Retinal pigment epithelial cell (primary cell): ENCODE measurements at regions not wholly inside any gene's neighbourhood (a gene's known extent, or its start where the extent isn't known, plus 50 kb on each side); places are given as distances from the start of the nearest gene placed in this dataset.
"Not testable (repeated sequence)": the region's sequence is repeated elsewhere in the genome, so short reads cannot be mapped to it uniquely, and the experiment has no call there.

Experiments
- DNase-seq: peaks from one replicate; pipeline ENCODE4 v3.0.0-alpha.2; 2010; ENCODE audit warnings: low read depth
- H3K4me3 ChIP-seq: 2 replicates; pipeline ENCODE4 v1.5.1; 2011; ENCODE audit warnings: mild to moderate bottlenecking, low read length, control low read depth, moderate library complexity
- TF ChIP-seq, protein P1 (sequence below): conservative IDR thresholded peaks from 2 replicates; pipeline ENCODE4 v1.5.1; 2011; ENCODE audit warnings: low read depth, low read length, control low read depth, inconsistent platforms

DNA sequence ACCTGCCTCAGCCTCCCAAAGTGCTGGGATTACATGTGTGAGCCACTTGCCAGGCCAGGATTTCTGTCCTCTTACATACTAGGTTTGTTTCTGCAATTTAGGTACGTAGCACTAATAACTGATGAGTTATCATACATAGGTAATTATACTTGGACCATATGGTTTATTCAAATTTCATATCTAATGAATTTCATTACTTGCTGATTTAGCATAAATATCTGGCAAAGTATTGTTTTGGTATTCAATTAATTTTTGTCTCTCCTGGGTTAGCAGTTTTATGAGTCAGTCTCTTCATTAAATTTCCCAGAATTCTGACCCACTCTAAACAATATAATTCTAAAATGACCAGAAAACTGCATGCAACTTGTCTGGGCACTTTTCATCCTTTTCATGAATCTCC lies 2146.5 kb downstream of the TP53TG3F start:
- TF ChIP-seq, protein P1, sequence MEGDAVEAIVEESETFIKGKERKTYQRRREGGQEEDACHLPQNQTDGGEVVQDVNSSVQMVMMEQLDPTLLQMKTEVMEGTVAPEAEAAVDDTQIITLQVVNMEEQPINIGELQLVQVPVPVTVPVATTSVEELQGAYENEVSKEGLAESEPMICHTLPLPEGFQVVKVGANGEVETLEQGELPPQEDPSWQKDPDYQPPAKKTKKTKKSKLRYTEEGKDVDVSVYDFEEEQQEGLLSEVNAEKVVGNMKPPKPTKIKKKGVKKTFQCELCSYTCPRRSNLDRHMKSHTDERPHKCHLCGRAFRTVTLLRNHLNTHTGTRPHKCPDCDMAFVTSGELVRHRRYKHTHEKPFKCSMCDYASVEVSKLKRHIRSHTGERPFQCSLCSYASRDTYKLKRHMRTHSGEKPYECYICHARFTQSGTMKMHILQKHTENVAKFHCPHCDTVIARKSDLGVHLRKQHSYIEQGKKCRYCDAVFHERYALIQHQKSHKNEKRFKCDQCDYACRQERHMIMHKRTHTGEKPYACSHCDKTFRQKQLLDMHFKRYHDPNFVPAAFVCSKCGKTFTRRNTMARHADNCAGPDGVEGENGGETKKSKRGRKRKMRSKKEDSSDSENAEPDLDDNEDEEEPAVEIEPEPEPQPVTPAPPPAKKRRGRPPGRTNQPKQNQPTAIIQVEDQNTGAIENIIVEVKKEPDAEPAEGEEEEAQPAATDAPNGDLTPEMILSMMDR, result no peak
- no peak for DNase-seq
- no peak overlapping the region for H3K4me3 ChIP-seq

DNA sequence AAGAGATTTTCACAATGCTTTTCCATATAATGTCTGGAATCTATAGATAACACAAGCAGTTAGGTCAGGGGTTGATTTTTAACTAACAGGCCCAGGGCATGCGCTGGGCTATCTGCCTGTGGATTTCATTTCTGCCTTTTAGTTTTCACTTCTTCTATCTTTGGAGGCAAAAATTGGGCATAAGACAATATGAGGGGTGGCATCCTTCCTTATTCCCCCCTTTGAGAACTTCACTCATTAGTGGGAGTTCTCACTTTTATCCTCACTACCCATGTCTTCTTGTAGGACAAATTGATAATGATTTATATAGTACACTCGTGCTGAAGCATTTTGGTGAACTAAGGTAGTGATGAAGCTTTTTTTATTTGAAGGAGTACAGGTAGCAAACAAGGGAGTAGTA lies 2155.5 kb downstream of the TP53TG3F start:
- H3K4me3 ChIP-seq, DNase-seq: not testable (repeated sequence)

DNA sequence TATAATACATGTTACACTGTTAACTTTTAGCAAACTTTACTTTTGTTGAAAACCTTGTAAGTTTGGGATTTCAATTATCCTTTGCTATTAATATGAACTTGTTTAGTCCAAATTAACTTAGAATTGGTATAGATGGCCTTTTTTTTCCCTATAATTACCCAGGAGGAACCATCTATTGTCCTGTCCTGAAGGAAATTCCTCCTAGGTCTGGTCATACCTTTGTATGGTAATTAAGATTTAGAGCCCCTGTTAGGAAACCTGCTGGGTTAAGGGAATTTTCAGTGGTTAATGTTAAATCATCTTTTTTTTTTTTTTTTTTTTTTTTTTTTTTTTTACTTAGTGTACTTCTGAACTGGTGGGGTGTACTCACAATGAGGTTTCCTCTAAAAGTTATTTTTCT lies 2159.8 kb downstream of the TP53TG3F start:
- H3K4me3 ChIP-seq, DNase-seq: not testable (repeated sequence)

DNA sequence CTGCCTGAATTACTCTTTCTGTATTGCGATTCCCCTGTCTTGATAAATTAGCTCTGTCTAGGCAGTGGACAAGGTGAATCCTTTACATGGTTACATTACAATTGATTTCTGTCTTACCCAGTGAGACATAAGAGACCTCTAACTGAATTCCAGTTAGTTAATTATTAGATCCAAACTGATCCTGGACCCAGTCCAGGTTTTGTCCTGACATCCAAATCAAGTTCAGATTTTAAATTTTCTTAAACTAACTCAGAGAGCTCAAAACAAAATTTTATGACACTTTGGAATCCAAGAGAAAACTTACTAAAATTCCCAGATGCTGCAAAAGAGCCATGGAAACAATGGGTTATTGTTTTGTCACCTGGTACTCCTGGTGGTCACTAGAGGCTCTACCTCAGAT lies 2166.6 kb downstream of the TP53TG3F start:
- DNase-seq, result no peak
- no peak overlapping the region for H3K4me3 ChIP-seq
- TF ChIP-seq, protein P1, result no peak

DNA sequence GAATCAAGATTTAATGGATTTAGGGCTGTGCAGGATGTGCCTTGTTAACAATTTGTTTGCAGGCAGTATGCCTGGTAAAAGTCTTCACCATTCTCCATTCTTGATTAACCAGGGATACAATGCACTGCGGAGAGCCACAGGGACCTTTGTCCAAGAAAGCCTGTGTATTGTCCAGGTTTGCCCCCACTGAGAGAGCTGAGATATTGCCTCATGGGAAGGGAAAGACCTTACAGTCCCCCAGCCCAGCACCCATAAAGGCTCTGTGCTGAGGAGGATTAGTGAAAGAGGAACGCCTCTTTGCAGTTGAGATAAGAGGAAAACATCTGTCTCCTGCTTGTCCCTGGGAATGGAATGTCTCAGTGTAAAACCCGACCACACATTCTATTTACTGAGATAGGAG lies 2169.6 kb downstream of the TP53TG3F start:
- TF ChIP-seq, protein P1, result no peak
- H3K4me3 ChIP-seq, result no peak overlapping the region
- DNase-seq, result no peak

DNA sequence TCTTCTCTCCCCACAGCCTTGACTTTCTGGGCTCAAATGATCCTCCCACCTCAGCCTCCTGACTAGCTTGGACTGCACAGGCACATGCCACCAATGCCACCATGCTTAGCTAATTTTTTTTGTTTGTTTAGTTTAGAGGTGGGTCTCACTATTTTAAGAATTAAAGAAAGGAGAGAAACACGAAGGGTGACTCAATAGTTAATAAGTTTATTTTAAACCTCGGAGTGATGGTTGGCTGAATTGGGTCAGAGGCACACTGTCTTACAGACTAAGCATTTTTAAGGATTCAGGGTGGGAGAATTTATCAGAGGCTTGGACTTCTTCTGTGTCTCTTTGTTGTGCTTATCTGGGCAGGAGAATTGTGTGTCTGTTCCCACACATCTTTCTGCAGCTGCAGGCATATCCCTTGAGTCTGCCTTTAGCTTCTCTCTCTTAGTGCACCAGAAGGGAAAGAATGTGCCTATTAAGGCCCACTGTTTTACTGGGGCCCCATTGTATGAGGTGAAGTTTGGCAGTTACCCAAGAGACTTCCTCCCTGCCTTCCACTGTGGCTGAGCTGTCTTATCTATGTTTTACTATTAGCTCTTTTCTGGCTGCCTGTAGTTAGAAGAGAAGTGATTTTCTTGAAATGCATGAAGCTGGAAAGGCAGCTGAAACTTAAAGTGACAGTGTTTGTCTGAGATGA lies 2172.0 kb downstream of the TP53TG3F start:
- no peak overlapping the region for H3K4me3 ChIP-seq
- no peak for DNase-seq
- TF ChIP-seq, protein P1, result no peak

DNA sequence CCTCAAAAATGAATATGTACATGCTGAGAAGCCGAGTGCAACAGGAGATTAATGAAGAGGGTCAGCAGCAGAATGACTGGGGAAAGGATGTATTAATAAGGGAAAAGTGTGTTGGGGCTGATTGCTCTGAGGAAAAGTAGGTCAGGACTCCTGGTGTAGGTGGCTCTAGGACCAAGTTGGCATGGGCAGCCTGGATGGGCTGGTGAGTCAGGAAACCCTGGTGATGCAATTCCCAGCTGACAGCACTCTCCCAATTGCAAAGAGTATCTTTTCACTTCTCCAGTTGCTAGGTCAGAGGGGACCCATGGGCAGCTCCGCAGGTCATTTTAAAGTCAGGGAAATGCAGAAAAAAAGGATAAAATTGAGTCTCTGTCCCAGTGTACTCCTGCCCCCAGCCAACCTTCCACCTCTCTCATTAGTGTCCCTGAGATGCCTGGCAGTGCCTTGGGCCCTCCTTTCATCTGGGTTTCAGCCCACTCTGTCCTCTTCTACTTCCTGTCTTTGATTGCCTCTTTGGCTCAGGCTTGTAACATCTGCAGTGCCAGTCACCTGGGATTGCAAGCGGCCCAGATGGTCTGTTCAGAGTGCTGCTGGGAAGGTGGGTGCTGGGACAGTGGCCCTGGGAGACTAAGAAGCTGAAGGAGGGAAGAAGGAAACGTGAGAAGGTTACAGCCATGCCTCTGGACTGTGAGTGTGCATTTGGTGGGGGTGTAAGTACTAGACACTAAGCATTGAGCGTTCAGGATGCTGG lies 2177.2 kb downstream of the TP53TG3F start:
- no peak overlapping the region for H3K4me3 ChIP-seq
- TF ChIP-seq, protein P1, result no peak
- no peak for DNase-seq

DNA sequence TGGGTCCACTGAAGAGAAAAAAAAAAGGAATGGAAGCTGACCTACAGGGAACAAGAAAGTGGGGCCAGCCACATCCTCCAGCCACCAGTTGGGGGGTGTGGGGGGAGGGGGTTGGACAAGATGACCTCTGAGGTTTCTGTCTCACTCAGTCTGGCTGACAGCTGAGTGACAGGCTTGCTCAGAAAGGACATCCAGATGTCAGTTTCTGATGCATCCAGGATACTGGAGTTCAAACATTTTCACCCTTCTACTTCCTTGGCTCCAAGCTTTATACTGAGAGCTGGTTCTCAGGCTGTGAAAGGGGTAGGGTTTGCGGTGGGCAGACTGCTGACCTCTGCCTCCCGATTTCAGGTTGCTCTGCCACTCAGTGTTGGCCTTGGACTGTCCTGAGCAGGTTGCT lies 2178.3 kb downstream of the TP53TG3F start:
- no peak overlapping the region for H3K4me3 ChIP-seq
- no peak for DNase-seq
- TF ChIP-seq, protein P1, result no peak
